Lower leg skin (tissue), 4 donors: ENCODE measurements at regions not wholly inside any gene's neighbourhood (a gene's known extent, or its start where the extent isn't known, plus 50 kb on each side); places are given as distances from the start of the nearest gene placed in this dataset.
"Not testable (repeated sequence)": the region's sequence is repeated elsewhere in the genome, so short reads cannot be mapped to it uniquely, and the experiment has no call there.

Experiments used
- DNase-seq, 2 donors: peaks; one replicate each; pipeline ENCODE4 v3.0.0-alpha.2; 2019; ENCODE audit warnings: low spot score in 2 of 2
- H3K4me3 ChIP-seq: fragments of 200-600 bp; sonication (generic); 2 replicates; pipeline ENCODE4 v1.5.1; 2017; ENCODE audit warnings: mild to moderate bottlenecking, low read depth; ENCODE audit not compliant: poor library complexity, severe bottlenecking
- POLR2A ChIP-seq, 2 donors: fragments of 450-650 bp; IDR thresholded peaks; one replicate each; pipeline ENCODE4 v1.6.1; 2016 to 2017; ENCODE audit warnings: antibody characterized with exemption in 2 of 2, mild to moderate bottlenecking in 1 of 2, moderate library complexity in 1 of 2
- WGBS, 2 donors: methylation state at CpG; one replicate each; pipeline ENCODE4 v1.1.5; 2018; 5-methylcytosine and 5-hydroxymethylcytosine counted together
- intact Hi-C: fragments of 100-400 bp; cut with DNase I; formaldehyde crosslinking; loops from one replicate; pipeline ENCODE4 v1.15.0; 2023; ENCODE audit warnings: low total_unique reads
- TF ChIP-seq, protein P1 (sequence below), 3 donors: fragments of 450-650 bp; IDR thresholded peaks; one replicate each; pipeline ENCODE4 v1.5.1; 2016; ENCODE audit warnings: antibody characterized with exemption in 3 of 3, mild to moderate bottlenecking in 3 of 3, moderate library complexity in 2 of 3

DNA sequence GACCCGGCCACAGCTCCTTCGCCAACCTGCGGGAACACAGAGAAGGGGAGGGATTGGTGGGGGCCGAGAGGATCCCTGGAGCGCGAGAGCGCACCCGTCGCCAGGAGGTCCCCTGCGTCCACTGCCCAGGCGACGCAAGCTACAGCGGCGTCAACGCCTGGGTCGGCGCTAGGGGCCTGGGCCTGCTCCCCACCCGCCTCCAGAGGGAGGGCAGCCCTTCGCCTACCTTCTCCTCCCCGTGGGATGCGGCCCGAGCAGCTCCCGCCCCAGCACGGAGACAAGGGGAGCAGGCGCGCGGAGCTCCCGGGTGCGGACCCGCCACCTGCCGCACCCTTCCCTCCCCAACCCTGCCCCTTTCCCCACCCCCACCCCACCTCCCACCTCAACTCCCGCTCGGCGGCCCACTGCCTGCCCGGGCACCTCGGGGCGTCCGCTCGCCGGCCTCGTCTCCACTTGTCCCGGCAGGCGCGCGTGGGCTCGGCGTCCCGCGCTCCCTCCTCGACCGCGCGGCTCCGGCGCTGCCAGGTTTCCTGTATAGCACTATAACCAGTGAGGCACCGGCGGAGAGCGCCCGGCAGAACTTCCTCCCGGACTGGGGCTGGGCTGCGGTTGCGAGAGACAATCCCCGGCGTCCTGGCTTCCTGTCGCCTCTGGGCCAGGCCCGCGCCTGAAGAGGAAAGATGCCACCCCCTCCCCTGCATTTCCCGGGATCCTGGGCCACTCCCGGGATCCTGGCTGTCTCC lies 119.1 kb upstream of the SMURF2 start:
- DNase-seq: peak; percentile 61 to 95
- TF ChIP-seq POLR2A (IDR thresholded peaks at IDR 0.05): no peak
- TF ChIP-seq, protein P1, sequence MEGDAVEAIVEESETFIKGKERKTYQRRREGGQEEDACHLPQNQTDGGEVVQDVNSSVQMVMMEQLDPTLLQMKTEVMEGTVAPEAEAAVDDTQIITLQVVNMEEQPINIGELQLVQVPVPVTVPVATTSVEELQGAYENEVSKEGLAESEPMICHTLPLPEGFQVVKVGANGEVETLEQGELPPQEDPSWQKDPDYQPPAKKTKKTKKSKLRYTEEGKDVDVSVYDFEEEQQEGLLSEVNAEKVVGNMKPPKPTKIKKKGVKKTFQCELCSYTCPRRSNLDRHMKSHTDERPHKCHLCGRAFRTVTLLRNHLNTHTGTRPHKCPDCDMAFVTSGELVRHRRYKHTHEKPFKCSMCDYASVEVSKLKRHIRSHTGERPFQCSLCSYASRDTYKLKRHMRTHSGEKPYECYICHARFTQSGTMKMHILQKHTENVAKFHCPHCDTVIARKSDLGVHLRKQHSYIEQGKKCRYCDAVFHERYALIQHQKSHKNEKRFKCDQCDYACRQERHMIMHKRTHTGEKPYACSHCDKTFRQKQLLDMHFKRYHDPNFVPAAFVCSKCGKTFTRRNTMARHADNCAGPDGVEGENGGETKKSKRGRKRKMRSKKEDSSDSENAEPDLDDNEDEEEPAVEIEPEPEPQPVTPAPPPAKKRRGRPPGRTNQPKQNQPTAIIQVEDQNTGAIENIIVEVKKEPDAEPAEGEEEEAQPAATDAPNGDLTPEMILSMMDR (IDR thresholded peaks at IDR 0.05): no peak
- intact Hi-C loops: no loop called here
- peak overlapping the region; percentile 41 for H3K4me3 ChIP-seq
- 1 to 12% methylated on average over 29 to 51 of the region's 69 CpGs for WGBS, 2 donors

DNA sequence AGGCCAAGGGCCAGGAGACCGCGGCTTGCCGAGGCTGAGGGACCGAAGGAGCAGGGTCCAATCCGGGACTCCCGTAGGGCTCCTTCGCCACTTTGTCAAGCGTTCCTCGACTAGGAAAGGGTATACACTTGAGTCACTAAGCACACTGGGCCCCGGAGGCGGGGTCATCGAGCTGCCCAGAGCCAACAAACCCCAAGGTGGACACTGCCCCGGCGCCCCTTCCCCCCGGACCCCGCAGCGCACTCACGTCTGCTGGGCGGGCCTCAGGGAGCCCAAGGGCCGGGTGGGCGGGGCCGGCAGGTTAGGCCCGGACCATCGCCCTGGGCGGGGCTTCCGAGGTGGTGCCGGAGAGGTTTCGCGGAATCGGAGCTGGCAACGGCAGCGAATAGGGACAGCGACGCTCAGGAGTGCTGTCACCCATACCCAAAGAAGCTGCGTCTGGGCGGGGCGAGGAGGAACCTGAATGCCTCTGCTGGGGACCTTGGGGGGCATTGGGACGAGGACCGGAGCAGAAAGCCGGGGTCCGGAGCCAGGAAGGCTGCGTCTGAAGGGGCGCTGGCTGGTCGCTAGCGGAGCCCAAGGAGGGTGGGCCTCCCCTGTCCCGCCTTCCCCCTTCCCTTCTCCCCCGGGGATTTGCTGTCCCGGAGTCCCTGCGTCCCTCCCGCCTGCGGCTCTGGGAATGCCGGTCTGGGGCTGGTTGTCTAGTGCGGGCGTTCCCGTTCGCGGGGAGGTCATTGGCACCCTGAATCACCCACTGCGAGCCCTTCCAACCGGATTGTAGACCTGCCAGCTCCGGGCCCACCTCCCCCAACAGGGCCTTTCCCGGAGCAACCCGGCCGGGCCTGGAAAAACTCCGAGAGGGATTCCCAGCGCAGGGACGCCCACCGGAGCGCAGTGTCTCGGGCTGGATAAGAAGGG lies 118.2 kb upstream of the SMURF2 start:
- peak overlapping the region; percentile 41 for H3K4me3 ChIP-seq
- intact Hi-C loops: no loop called here
- WGBS, 2 donors: 2 to 17% methylated on average over 46 to 48 of the region's 69 CpGs
- peak; percentile 68 to 94 for DNase-seq
- no peak for TF ChIP-seq POLR2A (IDR thresholded peaks at IDR 0.05)
- TF ChIP-seq, protein P1 (IDR thresholded peaks at IDR 0.05): no peak

DNA sequence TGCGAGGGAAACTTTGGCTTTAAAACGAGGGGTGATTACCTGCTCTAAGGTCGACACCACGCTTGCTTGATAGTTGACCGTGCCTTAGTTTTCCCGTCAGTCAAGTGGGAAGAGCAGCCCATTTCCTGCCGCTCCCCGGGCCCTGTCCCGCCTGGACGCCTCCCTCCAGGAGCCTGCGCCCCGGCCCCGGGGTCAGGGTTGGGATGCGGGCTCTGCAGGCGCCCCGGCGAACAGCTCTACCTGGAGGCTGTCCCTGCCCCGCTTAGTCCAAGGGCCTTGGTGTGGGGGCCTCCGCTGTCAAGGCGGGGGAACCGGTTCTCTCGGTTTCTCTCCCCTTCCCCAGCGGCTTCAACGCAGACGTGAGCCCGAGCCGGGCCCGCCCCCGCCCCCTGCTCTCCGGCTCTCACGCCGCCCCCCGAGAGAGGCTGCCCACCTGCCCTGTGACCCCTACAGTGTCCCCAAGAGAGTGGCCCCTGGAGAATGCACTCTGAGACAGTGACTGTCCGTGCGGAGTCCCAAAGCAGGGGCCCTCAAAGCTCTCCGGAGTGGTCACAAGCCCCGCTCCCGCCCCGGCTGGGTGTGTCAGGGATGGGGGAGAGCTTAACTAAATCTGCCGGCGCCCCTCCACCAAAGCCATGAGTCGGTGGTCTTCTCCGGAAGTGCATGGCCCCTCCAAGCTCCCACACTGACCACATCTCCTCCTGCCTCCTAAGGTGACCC lies 117.4 kb upstream of the SMURF2 start:
- no peak overlapping the region for H3K4me3 ChIP-seq
- DNase-seq: peak in 1 of 2 donors; percentile 87
- no peak for TF ChIP-seq POLR2A (IDR thresholded peaks at IDR 0.05)
- TF ChIP-seq, protein P1 (IDR thresholded peaks at IDR 0.05): no peak
- WGBS, 2 donors: 23 to 28% methylated on average over 16 to 23 of the region's 43 CpGs
- intact Hi-C loops: loop anchor here (5.0 kb wide), 1 partner anchor 183 kb away; no protein-coding TSS in a partner anchor

DNA sequence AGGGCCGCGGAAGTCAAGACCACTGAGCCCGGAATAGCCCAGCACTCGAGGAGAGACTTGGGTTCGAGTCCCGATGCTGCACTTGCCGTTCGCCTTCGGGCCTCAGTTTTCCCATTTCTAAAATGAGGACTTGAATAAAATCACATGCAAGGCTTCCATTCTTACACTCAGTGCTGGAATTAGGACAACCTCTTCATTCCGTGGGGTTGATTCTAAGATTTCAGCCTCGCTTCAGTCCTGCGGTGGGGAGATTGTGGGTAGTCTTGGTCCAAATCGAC lies 116.9 kb upstream of the SMURF2 start:
- 27% methylated on average over 13 of the region's 13 CpGs for WGBS, 2 donors
- not testable (repeated sequence) for DNase-seq, H3K4me3 ChIP-seq
- intact Hi-C loops: loop anchor here (5.0 kb wide), 1 partner anchor 183 kb away; no protein-coding TSS in a partner anchor

DNA sequence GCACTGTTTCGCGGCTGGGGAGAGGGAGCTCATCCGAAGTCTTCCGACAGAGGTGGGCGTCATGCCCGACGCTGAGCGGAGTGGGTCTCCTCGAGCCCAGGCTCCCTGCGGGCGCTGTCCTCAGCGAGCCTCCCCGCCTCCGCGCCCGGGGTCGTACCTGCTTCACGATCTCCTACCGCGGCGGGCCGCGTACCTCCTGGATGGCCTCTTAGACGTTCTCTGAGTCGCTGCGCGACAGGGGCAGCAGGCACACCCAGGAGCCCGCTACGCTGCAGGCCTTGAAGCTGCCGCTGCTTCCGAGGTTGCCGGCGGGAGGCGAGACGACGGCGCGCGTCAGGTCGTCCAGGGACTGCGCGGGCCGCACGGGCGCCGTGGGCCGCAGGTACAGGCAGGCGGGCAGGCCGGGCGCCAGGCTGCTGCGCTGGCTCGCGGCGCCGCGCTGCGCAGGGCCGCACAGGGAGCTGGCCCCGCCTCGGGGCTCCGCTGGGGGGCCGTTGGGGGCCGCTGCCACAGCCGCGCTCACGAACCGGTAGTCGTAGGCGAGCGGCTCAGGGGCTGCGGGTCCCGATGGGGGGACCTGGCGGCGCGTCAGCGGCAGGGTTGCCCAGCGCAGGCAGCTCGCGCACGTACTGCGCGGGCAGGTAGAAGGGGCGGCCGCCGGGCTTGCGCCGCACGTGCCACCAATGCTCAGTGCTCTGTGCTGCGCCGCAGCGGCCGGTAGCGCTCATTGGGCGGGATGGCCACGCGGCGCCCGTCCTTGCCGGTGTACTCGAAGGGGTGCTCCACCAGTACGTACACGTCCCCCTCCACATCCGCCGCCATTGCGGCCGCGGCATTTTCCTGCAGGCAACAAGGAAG lies 116.4 kb upstream of the SMURF2 start:
- intact Hi-C loops: loop anchor here (5.0 kb wide), 1 partner anchor 184 kb away; no protein-coding TSS in a partner anchor
- DNase-seq: peak in 1 of 2 donors; percentile 89

More for the DNA sequence above, 116.4 kb upstream of the SMURF2 start:
- TF ChIP-seq, protein P1 (IDR thresholded peaks at IDR 0.05): no peak
- no peak for TF ChIP-seq POLR2A (IDR thresholded peaks at IDR 0.05)
- WGBS, 2 donors: 19 to 21% methylated on average over 22 to 34 of the region's 107 CpGs
- no peak overlapping the region for H3K4me3 ChIP-seq
